GM18499 (cell line): ENCODE measurements at regions not wholly inside any gene's neighbourhood (a gene's known extent, or its start where the extent isn't known, plus 50 kb on each side); places are given as distances from the start of the nearest gene placed in this dataset.
"Not testable (repeated sequence)": the region's sequence is repeated elsewhere in the genome, so short reads cannot be mapped to it uniquely, and the experiment has no call there.

ENCODE experiments used
- ATAC-seq: cut with Tn5 transposase; IDR thresholded peaks from one replicate; pipeline ENCODE4 v1.9.1; 2021; ENCODE audit warnings: moderate number of reproducible peaks; ENCODE audit not compliant: insufficient read depth, unreplicated experiment

DNA sequence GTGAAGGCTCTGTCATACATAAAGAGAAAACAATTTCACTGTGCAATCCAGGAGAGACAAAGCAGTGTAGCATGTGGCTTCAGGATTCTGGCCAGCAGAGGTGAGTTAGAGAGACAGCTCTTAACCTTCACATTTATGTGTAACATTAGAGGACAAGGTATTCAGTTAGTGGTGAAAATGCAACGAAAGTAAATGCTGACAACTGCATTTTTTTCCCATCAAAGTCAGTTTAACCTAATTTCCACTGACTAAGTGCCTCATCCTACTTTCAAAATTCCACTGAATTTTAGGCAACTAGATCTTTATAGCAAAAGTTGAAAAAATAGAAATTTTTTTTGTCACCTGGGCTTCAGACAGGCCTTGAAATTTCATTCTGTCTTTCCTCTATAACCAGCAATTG lies 130.8 kb upstream of the LNX1 start:
- no peak for ATAC-seq

DNA sequence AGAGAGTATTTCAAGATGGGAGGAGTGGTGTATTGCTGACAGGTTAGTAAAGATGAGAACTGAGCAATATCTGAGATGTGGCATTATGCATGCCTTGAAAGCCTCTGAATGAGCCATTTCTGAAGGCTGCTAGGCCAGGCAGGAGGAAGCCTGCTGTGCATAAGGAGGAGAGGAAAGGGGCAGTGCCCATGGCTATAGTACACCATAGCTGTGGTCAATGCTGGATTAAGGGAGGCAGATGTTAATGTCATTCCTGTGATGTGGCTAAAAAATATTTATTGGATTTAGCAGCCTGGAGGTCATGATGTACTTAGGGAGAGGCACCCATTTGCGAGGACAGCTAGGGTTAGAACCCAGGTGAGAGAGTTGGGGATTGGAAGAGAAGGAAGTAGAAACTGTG lies 130.0 kb upstream of the LNX1 start:
- ATAC-seq: no peak

DNA sequence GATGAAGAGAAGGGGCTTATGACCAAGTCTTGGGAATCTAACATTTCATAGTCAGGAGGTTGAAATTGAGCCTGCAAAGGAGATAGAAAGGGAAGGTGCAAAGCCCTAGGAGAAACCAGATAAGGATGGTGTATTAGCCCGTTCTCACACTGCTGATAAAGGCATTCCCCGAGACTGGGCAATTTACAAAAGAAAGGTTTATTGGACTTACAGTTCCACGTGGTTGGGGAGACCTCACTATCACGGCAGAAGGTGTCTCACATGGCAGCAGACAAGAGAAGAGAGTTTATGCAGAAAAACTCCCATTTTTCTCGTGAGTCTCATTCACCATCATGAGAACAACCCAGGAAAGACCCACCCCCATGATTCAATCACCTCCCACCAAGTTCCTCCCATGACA lies 129.5 kb upstream of the LNX1 start:
- ATAC-seq: no peak

DNA sequence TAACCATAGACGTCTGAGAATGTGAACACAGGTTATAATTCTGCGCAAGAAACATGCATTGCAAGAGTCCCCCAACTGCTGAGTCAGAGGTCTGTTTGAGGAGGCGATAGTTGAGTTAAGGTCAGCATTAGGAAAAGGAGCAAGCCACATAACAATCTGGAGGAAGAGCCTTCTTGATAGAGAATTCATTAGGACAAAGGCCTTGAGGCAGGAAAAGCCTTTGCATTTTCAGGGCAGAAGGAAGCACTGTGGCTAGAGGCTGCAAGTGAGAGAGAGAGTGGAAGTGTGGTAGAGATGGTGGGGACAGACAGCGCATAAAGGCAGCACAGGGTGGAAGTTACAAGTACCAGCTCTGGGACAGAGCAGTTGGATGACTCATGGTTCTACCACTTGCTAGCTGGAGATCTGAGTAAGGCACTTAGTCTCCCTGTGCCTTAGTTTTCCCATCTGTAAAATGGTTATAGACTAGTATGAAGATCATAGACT lies 125.8 kb upstream of the LNX1 start:
- ATAC-seq: no peak

DNA sequence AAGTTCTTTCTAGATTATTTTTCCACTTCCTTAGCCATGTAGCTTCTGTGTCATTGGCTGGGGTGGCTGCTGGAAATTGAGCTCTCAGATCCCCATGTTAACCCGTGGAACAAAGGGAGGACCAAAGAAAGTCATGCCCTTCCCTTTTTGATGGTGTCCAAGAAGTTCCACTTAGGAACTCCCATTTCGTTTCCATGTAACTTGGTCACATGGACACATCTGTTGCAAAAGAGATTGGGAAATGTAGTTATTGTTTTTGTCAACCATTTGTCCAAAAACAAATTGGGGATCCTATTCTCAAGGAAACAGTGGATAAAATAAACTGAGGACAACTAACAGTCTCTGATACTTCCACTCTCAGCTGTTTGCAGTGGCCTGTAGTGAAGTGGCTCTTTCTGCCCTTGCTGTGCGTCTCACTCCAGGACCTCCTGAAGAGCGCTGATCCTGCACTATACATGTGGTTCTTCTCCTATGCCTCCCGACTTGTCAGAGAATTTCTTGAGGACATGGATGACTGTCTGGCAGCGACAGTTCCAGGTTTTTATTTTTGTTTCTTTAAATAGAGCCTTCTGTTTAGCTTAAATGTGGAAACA lies 125.3 kb upstream of the LNX1 start:
- no peak for ATAC-seq

DNA sequence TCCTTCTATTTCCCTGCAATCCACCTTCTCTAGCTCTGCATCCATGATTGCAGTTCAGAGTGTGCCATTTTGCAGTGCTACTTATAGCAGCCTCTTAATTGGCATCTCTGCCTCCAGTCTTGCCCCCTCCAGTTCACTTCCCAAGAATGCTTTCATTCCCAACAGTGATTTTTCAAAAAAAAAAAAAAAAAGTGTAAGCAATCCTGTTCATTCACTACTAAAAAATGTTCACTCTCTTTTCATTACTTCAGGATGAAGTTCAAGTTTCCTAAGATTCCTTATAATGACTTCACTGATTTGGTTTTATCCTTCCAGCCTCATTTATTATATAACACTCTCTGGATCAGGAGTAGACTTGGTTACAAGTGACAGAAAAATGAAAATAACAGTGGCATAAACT lies 124.7 kb upstream of the LNX1 start:
- no peak for ATAC-seq

DNA sequence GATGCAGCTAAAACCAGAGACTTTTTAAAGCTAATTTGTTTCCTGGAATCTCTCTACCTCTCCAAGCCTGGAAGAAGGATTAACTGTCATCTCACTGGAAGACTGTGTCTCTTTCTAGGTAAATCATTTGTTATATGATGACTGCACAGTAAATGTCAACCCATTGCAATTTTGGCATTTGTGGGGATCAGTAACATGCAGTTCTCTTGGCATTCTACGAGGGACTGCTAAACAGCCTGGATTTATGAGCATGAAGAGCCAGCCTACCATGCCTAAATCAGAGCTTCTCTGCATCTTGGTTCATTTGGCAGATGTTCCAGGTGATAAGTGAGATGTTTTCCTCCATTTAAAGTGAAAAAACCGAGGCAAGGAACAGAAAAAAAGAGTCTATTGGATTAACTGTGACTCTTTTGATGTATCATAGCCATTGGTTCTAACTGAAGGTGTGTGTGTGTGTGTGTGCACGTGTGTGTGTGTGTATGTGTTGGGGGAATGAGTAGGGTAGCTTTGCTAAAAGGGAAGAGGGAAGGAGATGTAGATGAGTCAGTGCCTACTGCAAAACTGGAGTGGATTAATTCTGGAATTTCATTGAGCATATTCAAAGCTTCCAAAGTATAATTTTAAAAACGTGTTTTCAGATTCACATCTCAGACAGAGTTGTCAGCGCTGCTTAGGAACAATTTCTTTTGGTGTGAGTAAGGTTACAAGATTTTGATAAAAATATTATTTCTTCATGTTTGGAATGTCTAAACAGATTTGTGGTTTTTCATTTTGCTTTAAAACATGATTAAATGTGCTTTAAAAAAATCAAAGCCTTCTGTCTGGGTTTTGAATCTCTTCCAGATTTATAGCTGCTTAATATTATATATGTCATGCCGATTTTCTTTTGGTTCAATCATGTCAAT lies 123.2 kb upstream of the LNX1 start:
- ATAC-seq: no peak

DNA sequence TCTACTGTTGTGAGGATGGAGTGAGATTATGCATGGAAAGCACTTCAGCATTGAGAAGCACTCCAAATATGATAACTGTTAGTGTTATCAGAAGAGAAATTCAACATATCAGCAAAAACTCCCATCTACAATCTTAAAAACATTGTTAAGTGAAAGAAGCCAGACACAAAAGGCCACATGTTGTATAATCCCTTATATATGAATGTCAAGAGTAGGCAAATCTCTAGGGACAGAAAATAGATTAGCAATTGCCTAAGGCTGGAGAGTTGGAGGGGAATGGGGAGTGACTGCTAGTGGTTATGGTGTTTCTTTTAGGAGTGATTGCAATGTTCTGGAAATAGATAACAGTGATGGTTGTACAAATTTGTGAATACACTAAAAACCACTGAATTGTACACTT lies 122.5 kb upstream of the LNX1 start:
- ATAC-seq: no peak

DNA sequence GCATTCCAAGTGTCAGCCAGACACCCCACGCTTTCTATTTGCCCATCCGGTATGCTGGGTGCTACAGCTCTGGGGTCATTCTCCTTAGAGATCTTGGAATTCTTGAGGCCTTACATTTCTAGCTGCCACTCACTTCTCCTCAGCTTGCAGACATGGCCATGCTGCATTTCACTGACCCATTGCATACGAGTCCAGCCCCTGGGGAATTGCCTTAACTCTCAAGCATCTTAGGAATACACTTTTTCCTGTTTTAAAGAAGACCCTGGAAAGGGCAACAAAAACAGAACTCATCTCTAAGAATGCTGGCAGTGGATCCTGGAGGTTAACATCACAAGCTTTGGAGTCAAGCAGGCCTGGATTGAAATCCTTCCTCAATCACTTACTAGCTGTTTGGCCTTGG lies 122.0 kb upstream of the LNX1 start:
- ATAC-seq: no peak

DNA sequence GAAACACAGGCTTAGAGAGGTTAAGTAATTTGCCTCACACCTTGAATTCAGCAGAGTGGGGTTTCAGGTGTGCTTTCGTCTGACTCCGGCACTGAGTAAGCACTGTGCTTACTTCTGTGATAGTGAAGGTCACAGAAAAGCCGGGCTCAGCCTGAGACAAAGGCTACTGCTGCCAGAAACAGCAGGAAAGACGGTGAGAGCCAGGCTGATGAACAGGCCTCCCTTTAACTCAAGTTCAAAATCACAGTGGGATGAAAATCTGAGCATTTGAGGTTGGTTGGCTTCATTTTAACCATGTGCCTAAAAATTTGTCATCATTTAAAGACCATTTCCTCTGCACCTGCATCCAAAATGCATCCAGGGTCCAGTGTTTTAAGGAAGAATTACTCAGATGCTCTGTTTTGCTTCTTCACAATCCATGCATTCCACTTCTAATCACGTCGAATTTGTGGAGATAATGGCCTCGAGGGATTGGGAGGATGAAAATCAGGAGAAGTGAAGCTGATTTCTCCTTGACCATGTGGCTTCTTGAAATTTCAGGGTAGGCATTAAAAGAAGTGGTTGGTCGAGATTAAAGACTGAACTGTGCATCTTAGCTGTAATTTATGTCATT lies 121.2 kb upstream of the LNX1 start:
- ATAC-seq: no peak

DNA sequence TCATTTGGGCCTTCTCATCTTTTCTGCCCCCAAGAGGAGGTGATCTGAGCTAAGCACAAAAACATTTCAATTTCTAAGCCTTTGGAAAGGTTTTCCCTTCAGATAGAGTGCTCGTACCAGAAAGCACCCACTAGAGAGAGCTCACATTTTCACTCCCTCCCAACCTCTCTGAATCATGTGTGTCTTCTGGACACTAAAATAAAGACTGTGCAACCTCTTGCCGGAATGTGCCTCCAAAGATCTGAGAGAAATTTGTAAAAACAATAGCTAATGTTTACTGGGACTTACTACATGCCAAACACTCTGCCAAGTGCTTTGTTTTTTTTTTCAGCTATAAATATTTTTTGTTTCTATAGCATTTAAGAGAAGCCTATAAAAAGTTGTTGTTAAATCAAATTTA lies 120.6 kb upstream of the LNX1 start:
- ATAC-seq: no peak

DNA sequence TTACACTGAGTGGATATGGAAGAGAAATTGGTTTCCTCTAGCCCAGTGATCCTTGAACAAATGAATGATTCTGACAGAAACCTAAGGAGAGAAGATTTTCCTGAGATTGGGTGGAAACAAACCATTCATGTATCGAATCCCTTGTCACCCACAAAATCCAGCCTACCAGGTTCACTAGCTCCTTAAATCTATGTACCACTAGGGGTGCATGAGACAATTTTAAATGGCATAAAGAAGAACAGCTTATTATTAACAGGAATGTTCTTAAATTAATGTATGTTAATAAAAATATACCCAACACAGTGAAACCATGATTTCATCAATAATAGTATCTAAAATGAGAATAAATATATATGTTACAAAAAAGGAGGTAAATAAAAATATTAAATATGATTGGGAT lies 118.4 kb upstream of the LNX1 start:
- no peak for ATAC-seq

DNA sequence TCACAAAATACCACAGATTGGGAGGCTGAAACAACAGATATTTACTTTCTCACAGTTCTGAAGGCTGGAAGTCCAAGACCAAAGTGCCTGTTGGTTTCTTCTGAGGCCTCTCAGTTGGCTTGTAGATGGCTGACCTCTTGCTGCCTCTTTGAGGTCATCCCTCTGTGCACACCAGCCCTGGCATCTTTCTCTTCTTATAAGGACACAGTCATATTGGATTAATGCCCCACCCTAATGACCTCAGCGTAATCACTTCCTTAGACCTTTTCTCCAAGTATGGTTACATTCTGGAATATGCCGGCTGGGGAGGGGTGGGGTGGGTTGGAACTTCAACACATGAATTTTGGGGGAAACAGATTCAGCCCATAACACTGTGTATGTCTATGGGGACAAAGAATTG lies 116.2 kb upstream of the LNX1 start:
- ATAC-seq: no peak

DNA sequence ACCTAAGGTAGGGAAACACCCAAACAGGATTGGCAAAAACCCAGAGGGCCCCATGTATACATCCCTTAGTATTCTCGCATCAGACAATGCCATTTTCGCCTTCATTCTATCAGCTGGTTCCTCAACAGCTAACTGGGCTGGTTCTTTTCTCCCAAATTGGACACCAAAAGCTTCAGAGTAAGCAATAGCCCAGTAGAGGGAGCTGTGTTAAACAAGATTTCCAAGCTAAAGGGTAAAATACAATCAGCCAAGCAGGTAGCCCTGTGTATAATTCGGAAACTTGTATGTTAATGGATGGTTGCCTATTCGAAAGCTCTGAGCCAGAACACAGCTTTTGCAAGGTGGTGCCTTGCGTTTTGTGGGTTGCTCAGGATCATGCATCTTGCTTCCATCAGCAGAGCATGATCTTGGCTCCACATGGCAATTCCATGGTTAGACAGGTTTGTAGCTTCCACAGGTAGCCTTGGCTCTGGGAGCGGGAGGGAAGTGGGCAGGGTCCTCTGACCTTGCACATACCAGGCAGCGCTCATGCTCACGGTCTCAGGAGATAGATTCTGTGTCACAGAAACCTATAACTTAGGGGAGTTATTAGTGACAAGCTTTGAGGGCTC lies 115.2 kb upstream of the LNX1 start:
- no peak for ATAC-seq

DNA sequence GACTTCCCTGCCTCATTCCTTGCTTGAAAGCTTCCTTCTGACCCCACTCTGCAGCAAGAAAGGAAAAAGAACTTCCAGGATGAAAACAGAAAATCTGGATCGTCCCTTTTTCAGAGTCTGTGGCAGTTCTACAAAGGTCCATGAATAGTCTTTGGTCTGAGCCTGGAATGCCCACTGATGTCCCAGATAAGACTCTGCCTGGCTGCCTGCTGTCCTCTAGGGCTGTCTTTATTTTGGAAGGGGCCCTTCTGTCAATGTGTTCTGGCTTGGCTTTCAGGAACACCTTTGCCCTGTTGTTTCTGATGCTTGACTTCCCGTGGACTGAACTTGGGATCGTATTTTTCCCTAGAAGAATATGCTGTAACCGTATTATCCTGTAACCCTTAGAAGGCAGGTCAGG lies 114.7 kb upstream of the LNX1 start:
- no peak for ATAC-seq

DNA sequence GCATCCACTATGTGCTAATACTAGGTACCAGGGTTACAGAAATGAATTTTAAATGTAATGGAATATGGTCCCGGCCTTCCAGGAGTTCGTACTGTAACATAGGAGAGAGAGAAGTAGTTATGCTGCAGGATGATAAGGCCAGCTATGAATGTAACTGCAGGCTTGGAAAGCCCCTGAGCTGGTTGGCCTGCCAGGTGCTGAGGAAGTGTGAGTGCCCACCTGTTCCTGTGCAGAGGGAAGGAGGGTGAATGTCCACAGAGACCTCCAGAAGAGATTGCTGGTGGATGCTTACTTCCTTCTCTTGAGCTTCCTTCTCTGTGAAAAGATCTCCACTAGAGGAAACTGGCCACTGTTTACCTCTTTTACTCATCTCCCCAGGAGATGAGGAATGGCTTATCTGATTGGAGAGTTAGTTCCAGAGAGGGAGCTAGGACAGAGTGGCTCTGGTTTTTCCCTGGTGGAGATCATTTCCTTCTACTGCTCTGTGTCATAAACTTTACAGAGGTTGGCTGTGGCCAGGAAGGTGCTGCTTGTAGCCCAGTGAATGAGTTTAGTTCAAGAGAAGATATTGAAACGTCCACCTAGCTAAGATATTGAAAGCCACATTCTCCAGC lies 114.0 kb upstream of the LNX1 start:
- ATAC-seq: no peak

DNA sequence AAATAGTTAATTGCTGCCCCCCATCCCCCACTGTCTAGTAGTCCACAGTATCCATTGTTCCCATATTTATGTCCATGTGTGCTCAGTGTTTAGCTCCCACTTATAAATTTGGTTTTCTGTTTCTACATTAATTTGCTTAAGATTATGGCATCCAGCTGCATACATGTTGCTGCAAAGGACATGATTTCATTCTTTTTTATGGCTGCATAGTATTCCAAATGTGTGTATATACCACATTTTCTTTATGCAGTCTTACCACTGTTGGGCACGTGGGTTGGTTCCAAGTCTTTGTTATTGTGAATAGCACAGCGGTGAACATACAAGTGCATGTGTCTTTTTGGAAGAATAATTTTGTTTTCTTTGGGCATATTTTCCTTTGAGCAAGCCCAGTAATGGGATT lies 113.0 kb upstream of the LNX1 start:
- ATAC-seq: no peak

DNA sequence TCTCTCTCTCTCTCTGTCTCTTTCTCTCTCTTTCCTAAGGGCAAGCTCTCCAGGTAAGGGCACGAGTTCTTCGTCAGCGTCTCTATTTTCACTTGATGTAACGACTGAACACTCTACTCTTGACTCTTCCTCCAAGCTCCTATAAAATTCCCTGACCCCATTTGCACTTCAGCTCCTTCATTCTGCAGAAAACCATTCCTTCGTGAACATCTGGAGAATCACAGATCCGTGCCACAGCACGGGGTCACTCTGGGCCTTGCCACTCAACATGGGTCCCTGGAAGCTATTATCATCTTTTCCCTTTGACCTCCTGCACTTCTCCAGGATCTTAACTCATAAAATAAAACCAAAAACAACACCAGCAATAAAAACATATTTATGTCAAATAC lies 112.0 kb upstream of the LNX1 start:
- no peak for ATAC-seq

DNA sequence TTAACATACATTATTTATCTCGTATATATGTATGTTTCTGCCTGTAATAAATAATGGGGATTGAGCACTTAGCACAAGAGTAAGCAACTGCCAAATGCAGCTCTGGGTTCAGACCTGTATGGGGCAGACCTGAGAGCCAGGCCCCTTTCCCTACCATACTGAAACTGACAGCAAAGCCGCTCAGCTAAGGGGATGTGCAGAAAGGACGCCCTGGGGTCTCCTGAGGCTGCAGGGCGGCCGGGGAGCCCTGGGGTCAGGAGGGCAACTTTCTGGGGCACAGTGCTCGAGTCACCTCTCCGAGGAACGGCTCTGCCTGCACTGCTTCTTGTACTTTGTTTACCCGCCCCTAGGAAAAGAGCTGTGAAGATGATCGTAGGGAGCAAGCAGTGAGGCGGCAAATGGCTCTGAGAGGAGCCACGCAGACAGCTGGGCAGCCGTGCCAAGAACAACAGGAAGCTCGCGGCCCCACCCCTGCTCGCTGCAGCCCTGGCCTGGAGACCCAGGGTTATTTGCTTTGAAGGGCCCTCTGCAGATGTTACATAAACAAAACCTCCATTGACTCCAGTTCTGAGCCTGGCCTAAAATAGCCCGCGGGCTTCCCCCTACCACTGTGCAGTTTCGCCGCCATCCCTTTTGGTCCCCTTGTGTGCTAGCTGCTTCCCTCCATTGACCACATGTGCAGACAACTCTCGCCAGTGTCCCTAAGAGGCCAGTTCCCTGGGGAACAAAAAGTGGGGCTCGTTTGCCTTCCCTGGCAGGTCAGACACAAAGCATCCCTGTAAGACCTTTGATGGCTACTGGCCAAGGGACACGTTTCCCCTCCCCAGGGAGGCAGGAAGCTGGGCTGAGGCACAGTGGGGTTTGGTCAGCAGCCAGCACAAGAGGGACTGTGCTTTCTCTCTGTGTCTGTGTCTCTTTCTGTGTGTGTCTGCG lies 111.3 kb upstream of the LNX1 start:
- peak; percentile 61 for ATAC-seq

DNA sequence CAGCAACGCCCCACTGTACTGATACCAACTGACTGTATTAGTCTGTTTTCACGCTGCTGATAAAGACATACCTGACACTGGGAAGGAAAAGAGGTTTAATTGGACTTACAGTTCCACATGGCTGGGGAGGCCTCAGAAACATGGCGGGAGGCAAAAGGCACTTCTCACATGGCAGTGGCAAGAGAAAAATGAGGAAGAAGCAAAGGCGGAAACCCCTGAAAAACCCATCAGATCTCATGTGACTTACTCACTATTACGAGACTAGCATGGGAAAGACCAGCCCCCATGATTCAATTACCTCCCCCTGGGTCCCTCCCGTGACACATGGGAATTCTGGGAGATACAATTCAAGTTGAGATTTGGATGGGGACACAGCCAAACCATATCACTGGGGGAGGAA lies 110.0 kb upstream of the LNX1 start:
- not testable (repeated sequence) for ATAC-seq
